ENCODE measurements at regions not wholly inside any gene's neighbourhood (a gene's known extent, or its start where the extent isn't known, plus 50 kb on each side); places are given as distances from the start of the nearest gene placed in this dataset.
"Not testable (repeated sequence)": the region's sequence is repeated elsewhere in the genome, so short reads cannot be mapped to it uniquely, and the experiment has no call there.

DNA sequence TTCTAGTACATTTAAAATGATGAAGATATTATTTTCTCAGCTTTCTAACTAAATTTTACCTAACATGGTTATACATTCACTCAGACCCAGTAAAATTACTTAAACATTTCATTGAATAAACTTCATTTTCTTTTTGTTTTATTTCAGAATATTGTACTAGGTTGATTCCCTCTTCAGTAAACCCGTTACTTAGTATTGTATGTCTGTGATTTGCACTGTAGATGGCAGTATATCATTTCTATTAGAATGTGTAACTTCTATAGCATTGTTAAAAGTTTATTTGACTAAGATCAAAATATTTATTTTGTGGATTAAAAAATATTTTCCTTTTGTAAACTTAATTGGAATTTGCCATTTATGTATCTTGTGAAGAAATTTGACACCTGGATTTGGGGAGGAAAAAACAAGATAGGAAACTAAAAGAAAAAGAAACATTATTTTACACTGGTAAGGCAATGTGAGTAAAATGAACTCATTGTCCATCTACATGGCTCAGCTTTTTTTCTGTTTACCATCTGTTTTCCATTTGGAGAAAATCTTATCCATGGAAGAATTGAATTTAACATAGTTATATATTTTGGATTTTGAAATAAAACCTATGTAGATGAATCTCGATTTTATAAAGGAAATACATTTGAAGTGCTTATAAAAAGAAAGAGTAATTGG lies 145.6 kb upstream of the METTL14 start:
- H3K9me3 ChIP-seq (ENCODE audit: low read depth); H2AFZ ChIP-seq; H3K27me3 ChIP-seq; H3K4me3 ChIP-seq; H4K20me1 ChIP-seq (ENCODE audit: insufficient read depth, poor library complexity, severe bottlenecking); H3K4me1 ChIP-seq (ENCODE audit: insufficient read depth); H3K27ac ChIP-seq; H3K79me2 ChIP-seq; H3K9me2 ChIP-seq (replicated peaks; ENCODE audit: insufficient read depth); H3K4me2 ChIP-seq; H3K36me3 ChIP-seq (replicated peaks; ENCODE audit: insufficient read depth, low read depth): not testable (repeated sequence)
- WGBS (ENCODE audit: low lambda C conversion rate, missing lambda C conversion rate): 52% methylated on average over 2 of the region's 2 CpGs
- peak; percentile 23 for DNase-seq (ENCODE audit: low spot score)
- TF ChIP-seq, protein P1, sequence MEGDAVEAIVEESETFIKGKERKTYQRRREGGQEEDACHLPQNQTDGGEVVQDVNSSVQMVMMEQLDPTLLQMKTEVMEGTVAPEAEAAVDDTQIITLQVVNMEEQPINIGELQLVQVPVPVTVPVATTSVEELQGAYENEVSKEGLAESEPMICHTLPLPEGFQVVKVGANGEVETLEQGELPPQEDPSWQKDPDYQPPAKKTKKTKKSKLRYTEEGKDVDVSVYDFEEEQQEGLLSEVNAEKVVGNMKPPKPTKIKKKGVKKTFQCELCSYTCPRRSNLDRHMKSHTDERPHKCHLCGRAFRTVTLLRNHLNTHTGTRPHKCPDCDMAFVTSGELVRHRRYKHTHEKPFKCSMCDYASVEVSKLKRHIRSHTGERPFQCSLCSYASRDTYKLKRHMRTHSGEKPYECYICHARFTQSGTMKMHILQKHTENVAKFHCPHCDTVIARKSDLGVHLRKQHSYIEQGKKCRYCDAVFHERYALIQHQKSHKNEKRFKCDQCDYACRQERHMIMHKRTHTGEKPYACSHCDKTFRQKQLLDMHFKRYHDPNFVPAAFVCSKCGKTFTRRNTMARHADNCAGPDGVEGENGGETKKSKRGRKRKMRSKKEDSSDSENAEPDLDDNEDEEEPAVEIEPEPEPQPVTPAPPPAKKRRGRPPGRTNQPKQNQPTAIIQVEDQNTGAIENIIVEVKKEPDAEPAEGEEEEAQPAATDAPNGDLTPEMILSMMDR (IDR thresholded peaks at IDR 0.05; ENCODE audit: poor library complexity): peak; percentile 57

DNA sequence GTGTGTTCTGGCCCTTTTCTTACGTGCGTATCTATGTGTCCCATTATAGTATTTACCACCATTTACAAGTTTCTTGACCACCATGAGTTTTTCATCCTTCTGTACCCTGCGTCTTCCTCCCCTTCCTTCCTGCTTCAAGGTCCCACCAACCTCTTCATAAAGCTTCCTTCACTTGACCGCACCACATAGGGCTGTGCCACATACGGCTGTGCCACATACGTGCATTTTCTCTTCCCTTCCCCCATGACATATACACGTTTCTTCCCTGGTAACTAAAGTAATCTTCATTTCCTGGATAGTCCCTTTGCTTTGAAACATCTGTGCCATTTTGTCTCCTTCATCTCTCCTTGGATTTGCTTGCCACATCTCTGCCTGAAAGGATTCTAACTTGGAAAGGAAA lies 128.6 kb upstream of the METTL14 start:
- not testable (repeated sequence) for H3K27ac ChIP-seq; H4K20me1 ChIP-seq (ENCODE audit: insufficient read depth, poor library complexity, severe bottlenecking); H3K27me3 ChIP-seq; H3K4me3 ChIP-seq; H3K36me3 ChIP-seq (replicated peaks; ENCODE audit: insufficient read depth, low read depth); H3K4me2 ChIP-seq; H2AFZ ChIP-seq; H3K9me2 ChIP-seq (replicated peaks; ENCODE audit: insufficient read depth); H3K4me1 ChIP-seq (ENCODE audit: insufficient read depth); DNase-seq (ENCODE audit: low spot score); H3K79me2 ChIP-seq; H3K9me3 ChIP-seq (ENCODE audit: low read depth)
- WGBS (ENCODE audit: low lambda C conversion rate, missing lambda C conversion rate): 93% methylated on average over 7 of the region's 7 CpGs

DNA sequence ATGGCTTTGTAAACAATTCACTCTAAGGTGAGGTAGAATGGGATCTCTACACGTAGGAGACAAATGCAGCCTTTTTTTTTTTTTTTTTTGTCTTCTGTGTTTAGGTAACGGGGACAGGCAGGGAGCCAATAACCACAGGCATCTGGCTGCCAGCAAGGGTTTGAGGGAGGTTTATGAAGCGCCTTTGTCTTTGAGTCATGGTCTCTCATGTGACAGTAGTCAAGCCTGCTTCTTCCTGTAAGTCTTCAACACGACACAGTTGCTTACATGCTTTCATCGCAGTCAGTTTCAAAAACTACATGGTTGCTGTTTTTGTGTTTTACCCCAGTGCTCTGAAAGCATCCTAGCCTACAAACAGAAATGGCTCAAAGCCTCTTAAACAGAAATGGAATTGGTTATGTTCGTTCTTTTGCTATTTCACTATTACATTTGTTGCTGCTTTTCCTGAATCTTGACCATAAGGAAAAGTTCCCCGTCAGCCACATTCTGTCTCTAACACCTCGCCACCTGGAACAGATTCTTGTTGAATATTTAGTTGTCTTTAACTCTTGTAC lies 127.8 kb upstream of the METTL14 start:
- H3K36me3 ChIP-seq (replicated peaks; ENCODE audit: insufficient read depth, low read depth): no peaks in the 10 kb centered on the region
- no peaks in the 10 kb centered on the region for H3K27me3 ChIP-seq
- H3K4me3 ChIP-seq: no peak overlapping the region
- H3K9me3 ChIP-seq (ENCODE audit: low read depth): no peaks in the 10 kb centered on the region
- H4K20me1 ChIP-seq (ENCODE audit: insufficient read depth, poor library complexity, severe bottlenecking): no peaks in the 10 kb centered on the region
- no peak overlapping the region for H3K4me2 ChIP-seq
- 68% methylated on average over 8 of the region's 8 CpGs for WGBS (ENCODE audit: low lambda C conversion rate, missing lambda C conversion rate)
- H3K79me2 ChIP-seq: no peaks in the 10 kb centered on the region
- TF ChIP-seq EZH2 (IDR thresholded peaks at IDR 0.05; ENCODE audit: borderline replicate concordance) (no peak), EZH2phosphoT487 (IDR thresholded peaks at IDR 0.05; ENCODE audit: low read depth, severe bottlenecking, unreplicated experiment) (no peak)
- TF ChIP-seq, protein P1 (IDR thresholded peaks at IDR 0.05; ENCODE audit: poor library complexity): no peak
- no peaks in the 10 kb centered on the region for H3K4me1 ChIP-seq (ENCODE audit: insufficient read depth)
- H2AFZ ChIP-seq: no peak overlapping the region
- H3K9me2 ChIP-seq (replicated peaks; ENCODE audit: insufficient read depth): no peaks in the 10 kb centered on the region
- no peak overlapping the region for H3K27ac ChIP-seq
- DNase-seq (ENCODE audit: low spot score): no peak

DNA sequence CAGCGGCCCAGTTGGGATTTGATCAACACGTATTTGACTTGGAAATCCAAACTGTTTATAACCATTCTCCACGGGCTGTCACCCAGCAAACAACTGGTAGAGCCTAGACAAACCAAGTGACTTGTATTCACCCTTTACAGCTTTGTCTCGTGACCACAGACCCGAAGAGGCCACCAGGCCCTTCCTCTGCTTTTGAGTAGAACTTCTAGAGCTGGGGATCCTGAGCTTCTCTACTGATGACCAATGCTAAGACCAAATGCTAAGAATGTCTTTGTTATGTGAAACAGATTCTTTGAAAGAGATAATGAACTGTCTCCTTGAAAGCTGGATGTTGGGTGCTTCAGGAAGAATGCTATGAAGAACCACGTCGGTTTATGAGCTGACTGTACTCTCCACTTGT lies 127.0 kb upstream of the METTL14 start:
- H3K4me1 ChIP-seq (ENCODE audit: insufficient read depth); H3K79me2 ChIP-seq; H3K9me2 ChIP-seq (replicated peaks; ENCODE audit: insufficient read depth); H3K36me3 ChIP-seq (replicated peaks; ENCODE audit: insufficient read depth, low read depth); H3K4me3 ChIP-seq; H3K9me3 ChIP-seq (ENCODE audit: low read depth); H3K4me2 ChIP-seq; H3K27me3 ChIP-seq; H3K27ac ChIP-seq; H2AFZ ChIP-seq; H4K20me1 ChIP-seq (ENCODE audit: insufficient read depth, poor library complexity, severe bottlenecking); DNase-seq (ENCODE audit: low spot score): not testable (repeated sequence)
- 87% methylated on average over 7 of the region's 7 CpGs for WGBS (ENCODE audit: low lambda C conversion rate, missing lambda C conversion rate)

DNA sequence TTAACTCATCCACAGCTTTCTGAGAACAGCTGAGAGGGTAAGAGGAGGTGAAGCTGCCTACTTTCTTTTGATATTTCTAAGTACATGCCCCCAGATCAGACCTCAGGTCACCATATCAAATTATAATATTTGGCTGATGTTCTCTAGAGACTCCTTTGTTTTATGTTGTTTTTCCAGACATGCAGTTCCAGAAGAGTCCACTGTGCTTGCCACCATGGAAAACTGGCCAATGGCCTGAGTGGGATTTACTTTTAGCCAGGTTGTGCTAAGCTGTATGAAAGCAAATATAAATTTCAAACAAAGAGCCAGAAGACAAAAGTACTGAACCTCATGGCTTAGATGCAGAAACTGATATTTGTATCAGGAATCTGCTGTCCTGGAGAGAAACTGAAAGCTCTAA lies 123.6 kb upstream of the METTL14 start:
- H3K36me3 ChIP-seq (replicated peaks; ENCODE audit: insufficient read depth, low read depth); H4K20me1 ChIP-seq (ENCODE audit: insufficient read depth, poor library complexity, severe bottlenecking); H3K9me3 ChIP-seq (ENCODE audit: low read depth); H3K9me2 ChIP-seq (replicated peaks; ENCODE audit: insufficient read depth); H3K4me1 ChIP-seq (ENCODE audit: insufficient read depth); H3K4me2 ChIP-seq; H2AFZ ChIP-seq; DNase-seq (ENCODE audit: low spot score); H3K79me2 ChIP-seq; H3K4me3 ChIP-seq; H3K27me3 ChIP-seq; H3K27ac ChIP-seq: not testable (repeated sequence)

DNA sequence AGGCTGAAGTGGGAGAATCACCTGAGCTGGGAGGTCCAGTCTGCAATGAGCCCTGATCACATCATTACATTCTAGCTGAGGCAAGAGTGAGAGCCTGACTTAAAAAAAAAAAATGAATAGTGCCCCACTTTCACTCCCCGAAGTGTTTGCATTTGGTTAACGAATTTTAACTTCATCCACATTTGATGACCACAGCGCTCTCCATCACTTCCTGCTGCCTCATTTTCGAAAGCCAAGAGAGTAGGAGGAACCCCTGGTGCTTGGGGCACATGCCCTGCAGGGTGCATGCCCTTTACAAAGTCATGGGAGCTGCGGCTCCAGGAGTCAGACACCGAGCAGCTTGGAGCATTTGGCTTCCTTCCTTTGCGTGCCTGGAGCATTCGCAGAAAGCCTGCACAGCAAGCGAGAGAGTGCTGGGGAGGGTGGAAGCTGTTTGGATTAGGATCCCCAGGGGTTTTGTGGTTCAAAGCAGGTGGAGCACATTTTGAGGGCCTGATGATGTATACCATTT lies 119.1 kb upstream of the METTL14 start:
- not testable (repeated sequence) for H3K9me2 ChIP-seq (replicated peaks; ENCODE audit: insufficient read depth); H3K79me2 ChIP-seq; H3K27ac ChIP-seq; H3K9me3 ChIP-seq (ENCODE audit: low read depth); DNase-seq (ENCODE audit: low spot score); H4K20me1 ChIP-seq (ENCODE audit: insufficient read depth, poor library complexity, severe bottlenecking); H3K4me3 ChIP-seq; H3K36me3 ChIP-seq (replicated peaks; ENCODE audit: insufficient read depth, low read depth); H3K4me2 ChIP-seq; H3K4me1 ChIP-seq (ENCODE audit: insufficient read depth); H2AFZ ChIP-seq; H3K27me3 ChIP-seq
- 42% methylated on average over 9 of the region's 9 CpGs for WGBS (ENCODE audit: low lambda C conversion rate, missing lambda C conversion rate)

DNA sequence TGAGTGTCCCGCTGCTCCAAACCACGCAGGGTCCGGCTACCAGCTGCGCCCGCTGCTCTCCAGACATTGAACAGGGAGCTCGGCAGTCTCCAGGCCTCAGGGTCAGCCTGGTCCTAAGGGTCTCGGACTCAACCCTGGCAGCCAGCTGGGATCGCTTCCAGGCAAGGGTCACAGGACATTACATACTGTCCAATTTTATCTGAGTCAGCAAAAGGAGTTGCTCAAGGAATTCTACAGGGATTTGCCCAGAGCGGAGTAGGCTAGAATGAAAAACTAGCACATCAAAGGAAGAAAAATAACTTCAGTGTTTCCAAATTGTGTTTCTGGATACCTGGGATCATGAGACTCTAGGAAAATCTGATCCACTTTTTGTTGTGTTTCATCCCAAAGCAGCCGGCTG lies 112.2 kb upstream of the METTL14 start:
- not testable (repeated sequence) for H3K4me1 ChIP-seq (ENCODE audit: insufficient read depth); H3K36me3 ChIP-seq (replicated peaks; ENCODE audit: insufficient read depth, low read depth); H3K9me3 ChIP-seq (ENCODE audit: low read depth); DNase-seq (ENCODE audit: low spot score); H3K4me2 ChIP-seq; H3K4me3 ChIP-seq; H3K9me2 ChIP-seq (replicated peaks; ENCODE audit: insufficient read depth); H3K79me2 ChIP-seq; H3K27me3 ChIP-seq; H3K27ac ChIP-seq; H2AFZ ChIP-seq; H4K20me1 ChIP-seq (ENCODE audit: insufficient read depth, poor library complexity, severe bottlenecking)
- WGBS (ENCODE audit: low lambda C conversion rate, missing lambda C conversion rate): 94% methylated on average over 10 of the region's 10 CpGs

All from hepatocyte (in vitro differentiated cells).